NOMO-1 treated with DMSO at 0.1 percent for 48 hours (cell line): ENCODE measurements at regions not wholly inside any gene's neighbourhood (a gene's known extent, or its start where the extent isn't known, plus 50 kb on each side); places are given as distances from the start of the nearest gene placed in this dataset.
"Not testable (repeated sequence)": the region's sequence is repeated elsewhere in the genome, so short reads cannot be mapped to it uniquely, and the experiment has no call there.

Source experiments
- DNase-seq: peaks from one replicate; lab custom pipeline; 2025; ENCODE audit not compliant: unreplicated experiment; lab: John Stamatoyannopoulos, UW

- DNase-seq, result no peak
Observed at GRCh38 chr2:241981076-241981700, 111.7 kb downstream of the RTP5 start.

- no peak for DNase-seq
Observed at GRCh38 chr2:241982706-241983570, 113.4 kb downstream of the RTP5 start.

GRCh38 chr2:241983571-241984270 lies 114.2 kb downstream of the RTP5 start:
- no peak for DNase-seq

GRCh38 chr2:241984271-241984655 lies 114.7 kb downstream of the RTP5 start:
- DNase-seq, result no peak

- no peak for DNase-seq
Observed at GRCh38 chr2:241984658-241985057, 115.1 kb downstream of the RTP5 start.

GRCh38 chr2:241985161-241985985 lies 115.8 kb downstream of the RTP5 start:
- not testable (repeated sequence) for DNase-seq

GRCh38 chr2:241985986-241986329 lies 116.4 kb downstream of the RTP5 start:
- DNase-seq, result no peak

- no peak for DNase-seq
Observed at GRCh38 chr2:241986836-241987641, 117.5 kb downstream of the RTP5 start.

- DNase-seq, result no peak
Observed at GRCh38 chr2:241987726-241988125, 118.2 kb downstream of the RTP5 start.

- DNase-seq, result no peak
Observed at GRCh38 chr2:241988146-241988545, 118.6 kb downstream of the RTP5 start.

GRCh38 chr2:241989074-241989473 lies 119.5 kb downstream of the RTP5 start:
- DNase-seq, result no peak

- DNase-seq, result no peak
Observed at GRCh38 chr2:241990466-241990865, 120.9 kb downstream of the RTP5 start.

- DNase-seq, result no peak
Observed at GRCh38 chr2:241991299-241991698, 121.8 kb downstream of the RTP5 start.

- DNase-seq, result no peak
Observed at GRCh38 chr2:241992753-241993152, 123.2 kb downstream of the RTP5 start.

GRCh38 chr2:241993386-241994005 lies 124.0 kb downstream of the RTP5 start:
- DNase-seq, result no peak

GRCh38 chr2:241994086-241994485 lies 124.6 kb downstream of the RTP5 start:
- DNase-seq, result no peak

GRCh38 chr2:241994556-241995213 lies 125.2 kb downstream of the RTP5 start:
- no peak for DNase-seq

- no peak for DNase-seq
Observed at GRCh38 chr2:241996100-241996499, 126.6 kb downstream of the RTP5 start.

GRCh38 chr2:241997017-241997416 lies 127.5 kb downstream of the RTP5 start:
- DNase-seq, result no peak
